Stimulated activated CD4-positive, alpha-beta T cell treated with anti-CD3 and anti-CD28 coated beads, Interleukin-2, amount 100 ng/mL, for 48 hours (primary cell): ENCODE measurements at regions not wholly inside any gene's neighbourhood (a gene's known extent, or its start where the extent isn't known, plus 50 kb on each side); places are given as distances from the start of the nearest gene placed in this dataset.

Experiments
- DNase-seq, 2 donors: peaks; one replicate each; pipeline ENCODE4 v3.0.0-alpha.2; 2020

DNA sequence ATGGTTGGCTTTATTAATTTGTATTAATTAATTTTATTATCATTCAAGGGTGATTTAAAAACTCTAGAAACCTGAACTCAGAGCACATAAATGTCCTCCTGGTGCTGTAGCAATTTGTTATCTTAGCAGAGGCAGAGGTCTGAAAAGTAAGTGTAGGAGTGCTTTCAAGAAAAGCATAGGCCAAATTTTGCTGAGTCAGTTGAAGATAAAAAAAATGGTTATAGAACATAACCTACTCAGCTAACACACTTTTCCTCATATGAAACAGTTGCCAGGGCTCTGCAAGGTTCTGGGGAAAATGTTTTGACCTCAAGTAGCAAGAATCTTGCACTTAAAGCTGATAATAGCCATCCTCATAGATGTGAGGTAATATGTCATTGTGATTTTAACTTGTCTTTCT lies 53.5 kb upstream of the CHODL start:
- no peak for DNase-seq

DNA sequence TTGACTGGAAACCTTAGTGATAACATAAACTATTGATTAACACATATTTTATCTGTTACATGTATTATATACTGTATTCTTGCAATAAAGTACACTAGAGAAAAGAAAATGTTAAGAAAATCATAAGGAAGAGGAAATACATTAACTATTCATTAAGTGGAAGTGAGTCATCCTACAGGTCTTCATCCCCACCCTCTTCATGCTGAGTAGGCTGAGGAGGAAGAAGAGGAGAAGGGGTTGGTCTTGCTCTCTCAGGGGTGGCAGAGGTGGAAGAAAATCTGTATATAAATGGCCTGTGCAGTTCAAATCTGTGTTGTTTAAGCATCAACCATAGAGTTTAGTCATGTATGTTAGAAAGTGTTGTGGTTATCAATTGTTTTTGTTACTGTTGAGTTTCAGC lies 66.1 kb upstream of the CHODL start:
- DNase-seq = no peak

DNA sequence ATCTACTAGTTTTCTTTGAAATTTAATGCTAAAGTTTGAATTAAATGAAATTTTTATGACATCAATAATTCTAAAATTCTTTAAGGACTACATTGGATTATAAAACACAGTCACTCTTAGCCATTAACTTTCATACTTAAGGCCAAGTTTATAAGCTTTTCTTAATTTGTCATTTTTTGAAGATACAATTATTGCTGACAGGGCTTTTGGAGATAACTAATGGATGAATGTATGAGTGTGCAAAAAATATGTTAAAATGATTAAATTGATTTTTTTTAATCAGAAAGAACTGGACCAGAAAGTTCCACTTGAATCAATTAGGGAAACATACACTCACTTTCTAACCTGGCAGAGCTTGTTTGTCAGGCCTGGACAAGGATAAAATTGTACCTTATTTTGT lies 70.3 kb upstream of the CHODL start:
- DNase-seq = no peak

DNA sequence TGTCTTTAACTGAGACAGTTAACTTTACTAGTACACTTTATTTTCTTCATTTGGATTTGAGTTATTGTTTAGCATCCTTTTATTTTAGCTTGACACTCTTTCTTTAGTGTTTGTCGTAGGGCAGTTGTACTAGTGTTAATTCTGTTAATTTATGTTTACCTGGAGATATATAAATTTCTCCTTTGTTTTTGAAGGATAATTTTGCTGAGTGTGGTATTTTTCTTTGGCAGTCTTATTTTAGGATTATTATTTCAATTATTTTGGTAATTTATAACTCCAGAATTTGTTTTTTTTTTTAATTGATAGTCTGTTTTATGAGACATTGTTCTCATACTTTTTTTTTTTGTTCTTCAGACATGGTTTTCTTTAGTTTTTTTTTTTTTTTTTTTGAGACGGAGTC lies 73.8 kb upstream of the CHODL start:
- DNase-seq = no peak

GRCh38 chr21:18170221-18170620 lies 74.4 kb upstream of the CHODL start:
- DNase-seq = no peak

- no peak for DNase-seq
Measured at GRCh38 chr21:18168108-18168507, 76.5 kb upstream of the CHODL start.

DNA sequence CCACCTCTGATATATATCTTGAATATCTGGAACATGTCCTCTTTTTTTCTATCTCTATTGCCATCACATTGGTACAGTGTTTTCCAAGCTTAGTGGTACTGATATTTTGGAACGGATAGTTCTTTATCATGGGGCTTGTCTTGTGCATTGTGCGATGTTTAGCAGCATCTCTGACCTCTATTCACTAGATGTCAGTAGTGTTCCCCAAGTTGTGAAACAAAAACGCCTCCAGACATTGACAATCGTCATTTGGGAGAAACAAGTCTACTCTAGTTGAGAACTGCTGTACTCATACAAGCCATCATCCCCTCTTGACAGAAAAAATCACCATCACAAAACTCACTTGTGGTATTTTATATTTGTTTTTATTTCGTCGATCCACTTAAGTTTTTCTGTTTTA lies 79.7 kb upstream of the CHODL start:
- no peak for DNase-seq

DNA sequence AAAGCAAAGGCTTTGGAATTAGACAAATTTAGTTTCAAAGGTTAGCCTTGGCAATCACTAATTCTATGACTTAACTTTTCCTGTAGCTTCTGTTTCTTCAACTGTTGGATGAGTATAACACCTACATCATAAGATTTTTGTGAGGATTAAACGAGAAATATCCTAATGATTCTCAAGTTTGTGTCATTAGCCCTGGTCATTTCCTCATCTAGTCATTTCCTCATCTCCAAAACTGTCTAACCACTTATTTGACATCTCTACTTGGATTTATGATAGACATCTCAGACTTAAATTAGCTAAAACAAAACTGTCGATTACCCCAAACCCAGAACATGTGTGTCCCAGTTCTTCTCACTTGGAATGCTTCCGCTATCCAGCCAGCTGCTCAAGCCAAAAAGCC lies 80.2 kb upstream of the CHODL start:
- no peak for DNase-seq

GRCh38 chr21:18163956-18164355 lies 80.7 kb upstream of the CHODL start:
- DNase-seq = no peak

- no peak for DNase-seq
Measured at GRCh38 chr21:18161841-18162240, 82.8 kb upstream of the CHODL start.

DNA sequence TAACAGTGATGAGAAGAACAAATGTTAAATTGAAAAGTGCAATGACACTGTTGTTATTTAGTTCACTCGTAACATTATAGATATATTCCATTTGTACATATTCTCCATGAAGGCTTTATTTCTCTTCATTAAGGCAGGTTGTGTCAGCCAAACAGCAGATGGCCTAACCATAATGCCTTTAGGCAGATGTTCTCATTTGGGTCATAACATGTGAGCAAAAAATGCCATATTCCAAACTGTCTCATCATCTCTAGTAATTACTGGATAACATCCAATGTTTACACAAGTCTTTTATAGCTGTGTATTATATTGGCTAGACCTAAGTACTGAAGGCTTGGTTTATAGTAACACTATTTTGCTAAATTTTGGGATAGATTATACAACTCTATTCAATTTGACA lies 87.2 kb upstream of the CHODL start:
- no peak for DNase-seq

DNA sequence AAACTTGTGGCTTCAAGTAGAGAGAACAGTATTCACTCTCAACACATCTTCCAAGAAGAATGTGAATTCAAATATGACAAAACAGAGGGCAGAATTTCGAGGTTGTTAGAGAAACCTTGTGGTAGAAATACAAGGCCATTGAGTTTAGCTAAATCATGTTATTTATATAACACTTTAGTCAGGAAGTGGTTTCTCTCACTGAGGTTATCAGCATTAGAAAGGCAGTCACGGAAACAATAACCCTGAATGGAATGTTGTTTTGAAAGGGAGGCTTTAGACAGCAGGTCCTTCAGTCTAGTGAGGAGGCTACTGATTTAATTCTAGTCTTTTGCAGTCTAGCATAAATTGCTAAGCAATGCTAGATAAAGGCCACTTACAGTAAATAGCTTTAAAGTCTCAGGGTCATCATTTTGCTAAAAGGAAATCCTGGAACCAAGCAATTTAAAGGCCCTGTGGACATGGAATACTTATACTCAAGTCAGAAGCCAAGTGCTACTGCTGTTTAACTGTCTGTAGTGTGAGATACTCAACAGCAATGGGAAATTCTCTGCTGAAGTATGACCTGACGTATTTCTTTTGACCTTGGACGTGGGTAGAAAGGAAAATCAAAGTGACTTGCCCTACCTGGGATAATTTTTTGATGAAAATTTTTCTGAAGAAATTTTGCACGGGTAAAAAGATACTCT lies 89.0 kb upstream of the CHODL start:
- DNase-seq = no peak

- no peak for DNase-seq
Measured at GRCh38 chr21:18153063-18153462, 91.6 kb upstream of the CHODL start.

GRCh38 chr21:18152371-18152770 lies 92.3 kb upstream of the CHODL start:
- DNase-seq = no peak

DNA sequence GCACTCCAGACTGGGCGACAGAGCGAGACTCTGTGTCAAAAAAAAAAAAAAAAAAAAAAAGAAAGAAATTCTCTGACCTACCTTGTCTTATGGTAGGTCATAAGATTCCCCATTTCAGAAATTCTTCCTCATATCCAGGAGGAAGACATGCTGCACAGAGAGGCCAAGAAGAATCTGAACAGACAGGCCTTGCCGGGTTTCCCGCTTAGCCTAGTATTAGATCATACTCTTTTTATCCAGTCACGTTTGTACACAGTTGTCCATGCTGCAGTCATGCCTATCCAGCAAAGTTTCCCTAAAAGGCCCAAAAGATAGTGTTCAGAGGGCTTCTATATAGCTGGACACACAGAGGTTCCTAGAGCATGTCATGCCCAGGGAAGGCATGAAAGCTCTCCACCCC lies 93.6 kb upstream of the CHODL start:
- DNase-seq = no peak

- no peak for DNase-seq
Measured at GRCh38 chr21:18148401-18148800, 96.2 kb upstream of the CHODL start.

GRCh38 chr21:18147678-18148077 lies 97.0 kb upstream of the CHODL start:
- DNase-seq = no peak

DNA sequence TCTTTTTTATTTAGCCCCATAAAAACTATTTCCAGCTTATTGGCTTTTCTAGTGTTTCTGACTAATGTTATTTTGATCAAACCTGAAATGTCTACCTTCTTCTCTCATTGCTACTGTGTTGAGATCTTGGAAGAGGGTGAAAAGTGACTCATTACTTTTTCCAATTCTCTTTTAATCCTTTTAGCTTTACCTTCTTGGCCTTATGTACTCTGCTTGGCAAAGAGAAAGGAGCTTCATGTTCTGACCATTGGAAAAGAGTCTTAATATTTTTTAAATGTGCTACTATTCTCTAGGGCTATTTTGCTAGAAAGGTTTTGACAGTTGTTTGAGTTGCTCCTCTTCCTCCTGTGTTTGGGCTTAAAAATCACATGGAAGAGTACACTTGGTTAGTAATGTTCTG lies 97.8 kb upstream of the CHODL start:
- no peak for DNase-seq

DNA sequence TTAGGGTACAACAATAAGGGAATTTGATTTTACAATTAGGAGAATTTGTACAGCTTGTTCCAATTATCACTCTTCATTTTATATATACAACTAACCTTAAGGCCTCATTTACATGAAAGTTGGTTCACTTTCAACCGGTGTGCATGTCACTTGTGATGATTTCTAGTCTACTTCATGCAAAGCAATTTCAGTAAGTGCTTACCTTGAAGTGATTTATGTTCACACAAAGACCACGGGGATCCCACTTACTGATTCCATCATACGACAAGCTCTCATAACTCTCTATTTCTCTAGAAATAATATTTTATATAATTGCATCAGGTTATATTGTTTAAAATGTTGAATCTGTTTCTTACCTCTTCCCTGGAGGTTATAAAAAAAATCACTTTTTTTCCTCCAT lies 100.3 kb upstream of the CHODL start:
- no peak for DNase-seq

GRCh38 chr21:18142655-18143054 lies 102.0 kb upstream of the CHODL start:
- no peak for DNase-seq

- no peak for DNase-seq
Measured at GRCh38 chr21:18138507-18138906, 106.1 kb upstream of the CHODL start.

GRCh38 chr21:18129526-18129925 lies 115.1 kb upstream of the CHODL start:
- DNase-seq = no peak

- no peak for DNase-seq
Measured at GRCh38 chr21:18118566-18118965, 126.1 kb upstream of the CHODL start.

DNA sequence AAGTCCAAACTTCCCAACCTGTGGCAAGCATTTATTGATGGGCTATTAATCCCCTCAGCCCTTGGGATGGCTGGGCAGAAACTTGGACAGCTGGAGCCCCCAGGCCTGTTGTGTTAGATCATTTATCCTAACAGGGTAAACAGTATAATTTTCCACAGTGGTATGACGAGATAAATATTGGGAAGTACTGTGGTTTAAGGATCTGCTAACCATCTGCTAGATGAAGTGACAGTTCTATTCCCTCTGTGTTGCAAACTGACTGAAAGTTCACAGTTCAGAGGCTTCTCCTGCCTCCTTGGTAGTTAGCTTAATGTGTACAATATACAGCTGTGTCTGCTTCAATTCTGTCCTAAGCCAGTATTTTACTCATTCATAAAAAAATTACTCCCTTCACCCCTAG lies 127.5 kb upstream of the CHODL start:
- DNase-seq = no peak

DNA sequence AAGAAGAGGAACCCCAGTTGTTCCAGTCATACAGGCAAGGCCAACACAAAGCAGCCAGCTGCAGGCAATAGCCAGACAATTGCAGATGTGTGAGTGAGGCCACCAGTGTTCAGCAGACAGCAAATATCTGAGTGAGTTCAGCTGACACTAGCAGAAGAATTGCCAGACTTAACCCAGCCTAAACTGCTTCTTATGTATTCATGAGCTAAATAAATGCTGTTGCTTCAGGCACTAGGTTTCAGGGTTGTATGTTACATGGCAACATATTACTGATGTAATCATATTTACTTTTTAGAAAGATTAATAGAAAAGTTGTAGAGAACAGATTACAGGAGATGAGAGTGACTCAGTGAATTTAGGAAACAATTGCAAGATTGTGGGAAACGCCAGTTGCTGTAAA lies 129.8 kb upstream of the CHODL start:
- no peak for DNase-seq

DNA sequence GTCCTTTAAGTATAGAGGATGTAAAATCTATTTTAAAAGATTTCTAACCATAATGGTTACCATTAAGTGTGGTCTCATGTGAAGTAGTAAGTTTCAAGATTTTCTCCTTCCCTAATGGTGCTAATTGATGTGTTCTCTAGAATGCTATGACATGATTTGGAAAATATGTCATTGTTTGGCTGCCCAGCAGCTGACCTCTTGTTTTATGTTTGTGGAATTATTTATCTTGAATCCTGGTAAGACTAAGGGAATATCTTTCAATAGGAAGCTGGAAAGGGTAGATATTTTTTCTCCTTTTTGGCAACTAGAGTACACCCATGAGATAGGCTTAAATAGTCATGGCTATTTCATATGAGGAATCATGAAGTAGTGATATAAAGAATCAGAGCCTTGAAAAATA lies 139.8 kb upstream of the CHODL start:
- DNase-seq = no peak
